ENCODE measurements at regions not wholly inside any gene's neighbourhood (a gene's known extent, or its start where the extent isn't known, plus 50 kb on each side); places are given as distances from the start of the nearest gene placed in this dataset.
"Not testable (repeated sequence)": the region's sequence is repeated elsewhere in the genome, so short reads cannot be mapped to it uniquely, and the experiment has no call there.

DNA sequence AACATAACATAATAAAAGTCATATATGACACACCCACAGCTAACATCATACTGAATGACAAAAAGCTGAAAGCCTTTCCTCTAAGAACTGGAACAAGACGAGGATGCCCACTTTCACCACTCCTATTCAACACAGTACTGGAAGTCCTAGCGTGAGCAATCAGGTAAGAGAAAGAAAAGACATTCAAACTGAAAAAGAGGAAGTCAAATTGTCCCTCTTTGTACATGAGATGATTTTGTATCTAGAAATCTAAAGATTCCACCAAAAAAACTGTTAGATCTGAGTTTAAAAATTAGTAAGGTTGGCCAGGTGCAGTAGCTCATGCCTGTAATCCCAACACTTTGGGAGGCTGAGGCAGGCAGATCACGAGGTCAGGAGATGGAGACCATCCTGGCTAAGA is 70.1 kb upstream of the PROKR2 start:
- not testable (repeated sequence) for DNase-seq (ENCODE audit: low spot score)

GRCh38 chr20:5381527-5381926 is 64.8 kb upstream of the PROKR2 start:
- not testable (repeated sequence) for DNase-seq (ENCODE audit: low spot score)

DNA sequence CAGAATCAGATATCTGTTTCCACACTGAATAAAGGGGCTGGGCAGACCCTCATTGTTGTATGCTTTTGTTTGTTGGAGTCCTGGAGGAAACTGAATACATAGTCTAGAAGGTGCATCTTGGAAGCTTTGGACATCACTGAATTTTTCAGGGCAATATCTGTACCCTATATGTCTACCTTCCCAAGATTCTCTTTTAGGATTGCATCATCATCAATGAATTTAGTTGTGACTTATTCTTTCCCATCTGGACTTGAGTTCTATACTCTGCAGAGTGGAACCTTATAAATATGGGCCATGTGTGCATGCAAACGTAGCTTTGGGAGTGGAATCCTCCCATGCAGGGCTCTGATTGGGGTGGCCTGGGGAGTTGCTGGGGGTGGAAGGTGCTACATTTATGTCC is 60.7 kb upstream of the PROKR2 start:
- DNase-seq (ENCODE audit: low spot score) = no peak

DNA sequence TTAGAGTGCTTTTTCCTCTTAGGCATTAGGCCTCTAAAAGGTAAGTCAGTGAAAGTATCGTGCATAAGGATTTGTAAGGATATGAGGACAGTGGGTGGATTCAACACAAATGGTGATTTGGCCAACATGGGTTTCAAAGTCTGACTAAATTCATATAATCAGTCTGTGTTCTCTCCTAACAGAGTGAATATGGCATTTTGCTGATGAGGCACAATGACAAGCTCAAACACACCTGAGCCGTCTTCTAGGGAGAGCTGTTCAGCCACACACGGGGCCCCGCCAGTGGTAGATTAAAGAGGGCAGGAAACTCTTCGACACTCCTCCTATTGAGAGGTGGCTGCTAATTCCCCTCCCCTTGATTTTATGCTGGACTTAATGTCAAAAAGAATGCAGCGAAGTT is 59.5 kb upstream of the PROKR2 start:
- DNase-seq (ENCODE audit: low spot score) = no peak

DNA sequence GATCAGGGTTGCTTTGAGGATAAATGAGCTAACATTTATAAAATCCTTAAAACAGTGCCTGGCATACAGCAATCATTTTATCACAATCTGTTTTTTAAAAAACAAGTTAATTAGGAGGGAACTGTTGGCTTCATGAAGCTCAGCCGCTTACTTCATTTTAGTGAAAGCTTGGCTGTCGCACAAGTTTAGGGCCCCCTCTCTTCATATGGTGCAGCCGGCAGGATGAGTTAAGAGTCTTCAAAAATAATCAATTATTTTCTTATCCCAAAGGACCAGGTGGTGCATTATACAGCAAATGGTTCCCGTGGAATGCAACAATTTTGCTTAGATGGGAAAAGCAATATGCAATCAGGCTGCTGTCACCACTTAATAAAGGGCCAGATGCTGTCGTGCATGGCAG is 57.4 kb upstream of the PROKR2 start:
- no peak for DNase-seq (ENCODE audit: low spot score)

DNA sequence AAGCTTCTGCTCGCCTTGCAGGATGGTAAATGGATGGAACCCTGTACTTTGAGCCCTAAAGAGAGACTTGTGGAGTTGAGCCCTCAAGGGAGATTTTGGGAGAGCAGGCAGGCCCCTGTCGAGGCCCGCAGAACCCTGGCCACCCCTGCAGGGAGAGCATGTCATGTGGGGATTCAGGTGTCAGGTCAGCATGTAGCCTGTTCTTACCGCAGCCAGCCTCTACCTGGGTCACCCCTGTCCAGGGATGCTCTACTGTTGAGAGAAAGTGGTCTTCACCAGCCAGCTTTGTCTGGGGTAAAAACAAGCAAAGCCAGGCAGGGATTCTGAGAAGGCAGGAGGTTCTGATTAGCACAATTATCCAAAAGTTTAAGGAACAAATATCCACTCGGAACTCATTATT is 55.6 kb upstream of the PROKR2 start:
- DNase-seq (ENCODE audit: low spot score) = no peak

DNA sequence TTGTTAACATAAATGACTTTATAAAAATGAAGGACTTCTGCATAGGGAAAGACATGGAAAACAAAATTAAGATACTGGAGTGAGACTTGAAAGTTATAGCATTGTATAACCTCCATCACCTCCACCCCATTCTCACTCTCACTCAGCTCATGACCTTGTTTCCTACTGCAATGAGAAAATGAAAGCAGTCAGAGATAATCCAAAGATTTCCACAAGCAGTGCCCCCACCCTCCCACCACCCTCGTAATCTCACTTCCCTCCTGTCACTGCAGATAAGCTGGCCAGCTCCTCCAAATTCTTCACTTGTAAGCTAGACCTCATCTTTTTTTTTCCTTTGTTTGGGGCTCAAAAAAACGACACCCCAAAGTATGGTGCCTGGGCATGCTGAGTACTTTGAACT is 52.9 kb upstream of the PROKR2 start:
- DNase-seq (ENCODE audit: low spot score) = no peak

Data from COLO829 (cell line).